WTC11 (cell line): ENCODE measurements at regions not wholly inside any gene's neighbourhood (a gene's known extent, or its start where the extent isn't known, plus 50 kb on each side); places are given as distances from the start of the nearest gene placed in this dataset.

Experiments
- ATF2 ChIP-seq: sonication (generic); formaldehyde crosslinking; IDR thresholded peaks from 2 replicates; pipeline ENCODE4 v1.8.1; 2022; ENCODE audit warnings: low read depth, missing genetic modification reagents, borderline replicate concordance
- ATF3 ChIP-seq: sonication (generic); formaldehyde crosslinking; conservative IDR thresholded peaks from 2 replicates; pipeline ENCODE4 v1.8.1; 2022; ENCODE audit warnings: mild to moderate bottlenecking, missing genetic modification reagents
- CTCF ChIP-seq: fragments of 200-600 bp; IDR thresholded peaks from 2 replicates; pipeline ENCODE4 v1.8.0; 2022; ENCODE audit warnings: antibody characterized with exemption
- ESRRA ChIP-seq: sonication (generic); formaldehyde crosslinking; IDR thresholded peaks from 2 replicates; pipeline ENCODE4 v1.8.1; 2022; ENCODE audit warnings: mild to moderate bottlenecking, missing genetic modification reagents, borderline replicate concordance
- FOXP1 ChIP-seq: sonication (generic); formaldehyde crosslinking; IDR thresholded peaks from 2 replicates; pipeline ENCODE4 v1.8.0; 2022; ENCODE audit warnings: missing genetic modification reagents, mild to moderate bottlenecking, moderate library complexity, borderline replicate concordance
- HMGXB4 ChIP-seq: sonication (generic); formaldehyde crosslinking; IDR thresholded peaks from 2 replicates; pipeline ENCODE4 v1.8.1; 2023; ENCODE audit warnings: mild to moderate bottlenecking, moderate library complexity, missing genetic modification reagents
- JUN ChIP-seq: sonication (generic); formaldehyde crosslinking; IDR thresholded peaks from 2 replicates; pipeline ENCODE4 v1.8.0; 2023; ENCODE audit warnings: mild to moderate bottlenecking, missing genetic modification reagents
- STAT6 ChIP-seq: sonication (generic); formaldehyde crosslinking; conservative IDR thresholded peaks from 2 replicates; pipeline ENCODE4 v1.8.1; 2023; ENCODE audit warnings: mild to moderate bottlenecking, low read depth, missing genetic modification reagents, moderate library complexity
- TEAD4 ChIP-seq: sonication (generic); formaldehyde crosslinking; IDR thresholded peaks from 2 replicates; pipeline ENCODE4 v1.8.0; 2022; ENCODE audit warnings: mild to moderate bottlenecking, missing genetic modification reagents
- ZNF121 ChIP-seq: sonication (generic); formaldehyde crosslinking; IDR thresholded peaks from 2 replicates; pipeline ENCODE4 v1.8.0; 2023; ENCODE audit warnings: missing genetic modification reagents
- ZNF281 ChIP-seq: sonication (generic); formaldehyde crosslinking; IDR thresholded peaks from 2 replicates; pipeline ENCODE4 v1.8.0; 2023; ENCODE audit warnings: mild to moderate bottlenecking, missing genetic modification reagents
- ZNF317 ChIP-seq: sonication (generic); formaldehyde crosslinking; IDR thresholded peaks from 2 replicates; pipeline ENCODE4 v1.8.1; 2023; ENCODE audit warnings: low read depth, mild to moderate bottlenecking, moderate library complexity, missing genetic modification reagents, borderline replicate concordance
- ZNF416 ChIP-seq: fragments of 250-450 bp; sonication (Bioruptor Pico); IDR thresholded peaks from 2 replicates; pipeline ENCODE4 v1.9.0; 2021; ENCODE audit warnings: mild to moderate bottlenecking, inconsistent platforms
- ZNF512 ChIP-seq: sonication (generic); formaldehyde crosslinking; IDR thresholded peaks from 2 replicates; pipeline ENCODE4 v1.8.1; 2022; ENCODE audit warnings: missing genetic modification reagents, borderline replicate concordance

- TF ChIP-seq ZNF121 (CRISPR knock-in tag), result no peak
- TF ChIP-seq TEAD4, result no peak
- no peak for TF ChIP-seq CTCF
- TF ChIP-seq ATF2 (CRISPR knock-in tag), result no peak
- TF ChIP-seq ZNF512, result no peak
- TF ChIP-seq ZNF416 (CRISPR knock-in tag), result no peak
- no peak for TF ChIP-seq ATF3 (CRISPR knock-in tag)
- no peak for TF ChIP-seq JUN (CRISPR knock-in tag)
- no peak for TF ChIP-seq HMGXB4 (CRISPR knock-in tag)
- TF ChIP-seq ZNF317, result no peak
- no peak for TF ChIP-seq ESRRA (CRISPR knock-in tag)
- no peak for TF ChIP-seq STAT6 (CRISPR knock-in tag)
- TF ChIP-seq ZNF281 (CRISPR knock-in tag), result no peak
- TF ChIP-seq FOXP1 (CRISPR knock-in tag), result no peak
Observed at GRCh38 chr1:209048941-209049669, 534.4 kb upstream of the CAMK1G start.
